ENCODE measurements at regions not wholly inside any gene's neighbourhood (a gene's known extent, or its start where the extent isn't known, plus 50 kb on each side); places are given as distances from the start of the nearest gene placed in this dataset.

DNA sequence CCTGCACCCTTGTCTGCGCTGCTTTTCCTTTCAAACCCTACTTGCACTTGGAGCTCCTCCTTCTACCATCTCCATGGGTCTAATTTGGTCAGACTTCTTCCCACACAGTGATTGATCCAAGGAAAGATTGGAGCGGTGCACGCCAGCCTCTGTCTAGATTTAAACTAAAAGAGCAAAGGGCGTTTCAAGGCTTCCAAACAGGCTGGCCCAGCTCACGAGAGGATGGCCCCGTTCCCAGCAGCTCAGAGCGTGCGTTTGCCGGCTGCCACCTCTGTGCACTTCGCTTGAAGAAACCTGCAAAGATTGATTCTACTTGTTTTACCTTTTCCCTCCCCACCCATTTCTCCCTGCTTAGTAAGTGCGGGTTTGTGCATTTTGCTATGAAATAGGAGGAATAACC, 78.8 kb upstream of the ALKAL2 start (continued):
- TF ChIP-seq, protein P1, sequence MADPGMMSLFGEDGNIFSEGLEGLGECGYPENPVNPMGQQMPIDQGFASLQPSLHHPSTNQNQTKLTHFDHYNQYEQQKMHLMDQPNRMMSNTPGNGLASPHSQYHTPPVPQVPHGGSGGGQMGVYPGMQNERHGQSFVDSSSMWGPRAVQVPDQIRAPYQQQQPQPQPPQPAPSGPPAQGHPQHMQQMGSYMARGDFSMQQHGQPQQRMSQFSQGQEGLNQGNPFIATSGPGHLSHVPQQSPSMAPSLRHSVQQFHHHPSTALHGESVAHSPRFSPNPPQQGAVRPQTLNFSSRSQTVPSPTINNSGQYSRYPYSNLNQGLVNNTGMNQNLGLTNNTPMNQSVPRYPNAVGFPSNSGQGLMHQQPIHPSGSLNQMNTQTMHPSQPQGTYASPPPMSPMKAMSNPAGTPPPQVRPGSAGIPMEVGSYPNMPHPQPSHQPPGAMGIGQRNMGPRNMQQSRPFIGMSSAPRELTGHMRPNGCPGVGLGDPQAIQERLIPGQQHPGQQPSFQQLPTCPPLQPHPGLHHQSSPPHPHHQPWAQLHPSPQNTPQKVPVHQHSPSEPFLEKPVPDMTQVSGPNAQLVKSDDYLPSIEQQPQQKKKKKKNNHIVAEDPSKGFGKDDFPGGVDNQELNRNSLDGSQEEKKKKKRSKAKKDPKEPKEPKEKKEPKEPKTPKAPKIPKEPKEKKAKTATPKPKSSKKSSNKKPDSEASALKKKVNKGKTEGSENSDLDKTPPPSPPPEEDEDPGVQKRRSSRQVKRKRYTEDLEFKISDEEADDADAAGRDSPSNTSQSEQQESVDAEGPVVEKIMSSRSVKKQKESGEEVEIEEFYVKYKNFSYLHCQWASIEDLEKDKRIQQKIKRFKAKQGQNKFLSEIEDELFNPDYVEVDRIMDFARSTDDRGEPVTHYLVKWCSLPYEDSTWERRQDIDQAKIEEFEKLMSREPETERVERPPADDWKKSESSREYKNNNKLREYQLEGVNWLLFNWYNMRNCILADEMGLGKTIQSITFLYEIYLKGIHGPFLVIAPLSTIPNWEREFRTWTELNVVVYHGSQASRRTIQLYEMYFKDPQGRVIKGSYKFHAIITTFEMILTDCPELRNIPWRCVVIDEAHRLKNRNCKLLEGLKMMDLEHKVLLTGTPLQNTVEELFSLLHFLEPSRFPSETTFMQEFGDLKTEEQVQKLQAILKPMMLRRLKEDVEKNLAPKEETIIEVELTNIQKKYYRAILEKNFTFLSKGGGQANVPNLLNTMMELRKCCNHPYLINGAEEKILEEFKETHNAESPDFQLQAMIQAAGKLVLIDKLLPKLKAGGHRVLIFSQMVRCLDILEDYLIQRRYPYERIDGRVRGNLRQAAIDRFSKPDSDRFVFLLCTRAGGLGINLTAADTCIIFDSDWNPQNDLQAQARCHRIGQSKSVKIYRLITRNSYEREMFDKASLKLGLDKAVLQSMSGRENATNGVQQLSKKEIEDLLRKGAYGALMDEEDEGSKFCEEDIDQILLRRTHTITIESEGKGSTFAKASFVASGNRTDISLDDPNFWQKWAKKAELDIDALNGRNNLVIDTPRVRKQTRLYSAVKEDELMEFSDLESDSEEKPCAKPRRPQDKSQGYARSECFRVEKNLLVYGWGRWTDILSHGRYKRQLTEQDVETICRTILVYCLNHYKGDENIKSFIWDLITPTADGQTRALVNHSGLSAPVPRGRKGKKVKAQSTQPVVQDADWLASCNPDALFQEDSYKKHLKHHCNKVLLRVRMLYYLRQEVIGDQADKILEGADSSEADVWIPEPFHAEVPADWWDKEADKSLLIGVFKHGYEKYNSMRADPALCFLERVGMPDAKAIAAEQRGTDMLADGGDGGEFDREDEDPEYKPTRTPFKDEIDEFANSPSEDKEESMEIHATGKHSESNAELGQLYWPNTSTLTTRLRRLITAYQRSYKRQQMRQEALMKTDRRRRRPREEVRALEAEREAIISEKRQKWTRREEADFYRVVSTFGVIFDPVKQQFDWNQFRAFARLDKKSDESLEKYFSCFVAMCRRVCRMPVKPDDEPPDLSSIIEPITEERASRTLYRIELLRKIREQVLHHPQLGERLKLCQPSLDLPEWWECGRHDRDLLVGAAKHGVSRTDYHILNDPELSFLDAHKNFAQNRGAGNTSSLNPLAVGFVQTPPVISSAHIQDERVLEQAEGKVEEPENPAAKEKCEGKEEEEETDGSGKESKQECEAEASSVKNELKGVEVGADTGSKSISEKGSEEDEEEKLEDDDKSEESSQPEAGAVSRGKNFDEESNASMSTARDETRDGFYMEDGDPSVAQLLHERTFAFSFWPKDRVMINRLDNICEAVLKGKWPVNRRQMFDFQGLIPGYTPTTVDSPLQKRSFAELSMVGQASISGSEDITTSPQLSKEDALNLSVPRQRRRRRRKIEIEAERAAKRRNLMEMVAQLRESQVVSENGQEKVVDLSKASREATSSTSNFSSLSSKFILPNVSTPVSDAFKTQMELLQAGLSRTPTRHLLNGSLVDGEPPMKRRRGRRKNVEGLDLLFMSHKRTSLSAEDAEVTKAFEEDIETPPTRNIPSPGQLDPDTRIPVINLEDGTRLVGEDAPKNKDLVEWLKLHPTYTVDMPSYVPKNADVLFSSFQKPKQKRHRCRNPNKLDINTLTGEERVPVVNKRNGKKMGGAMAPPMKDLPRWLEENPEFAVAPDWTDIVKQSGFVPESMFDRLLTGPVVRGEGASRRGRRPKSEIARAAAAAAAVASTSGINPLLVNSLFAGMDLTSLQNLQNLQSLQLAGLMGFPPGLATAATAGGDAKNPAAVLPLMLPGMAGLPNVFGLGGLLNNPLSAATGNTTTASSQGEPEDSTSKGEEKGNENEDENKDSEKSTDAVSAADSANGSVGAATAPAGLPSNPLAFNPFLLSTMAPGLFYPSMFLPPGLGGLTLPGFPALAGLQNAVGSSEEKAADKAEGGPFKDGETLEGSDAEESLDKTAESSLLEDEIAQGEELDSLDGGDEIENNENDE (IDR thresholded peaks at IDR 0.05; ENCODE audit: insufficient replicate concordance, low read length): no peak
- no peak for TF ChIP-seq POU5F1 (IDR thresholded peaks at IDR 0.05; ENCODE audit: low read depth, low read length)
